Endodermal cell (in vitro differentiated cells): ENCODE measurements at regions not wholly inside any gene's neighbourhood (a gene's known extent, or its start where the extent isn't known, plus 50 kb on each side); places are given as distances from the start of the nearest gene placed in this dataset.
A peak's percentile ranks its signal among the peaks of the same experiment; 100 is the strongest.

Experiments used
- DNase-seq: peaks from one replicate; pipeline ENCODE4 v3.0.0-alpha.2; 2017
- H3K27ac ChIP-seq: 2 replicates; pipeline ENCODE4 v1.5.1; 2013; ENCODE audit warnings: mild to moderate bottlenecking, low read depth, low read length, moderate library complexity
- H3K27me3 ChIP-seq: 2 replicates; pipeline ENCODE4 v1.6.1; 2013; ENCODE audit warnings: mild to moderate bottlenecking, low read length, moderate library complexity; ENCODE audit not compliant: insufficient read depth, control insufficient read depth, poor library complexity, severe bottlenecking
- H3K36me3 ChIP-seq: 2 replicates; pipeline ENCODE4 v1.7.0; 2013; ENCODE audit warnings: mild to moderate bottlenecking, low read length, moderate library complexity; ENCODE audit not compliant: control insufficient read depth, insufficient read depth
- H3K4me1 ChIP-seq: one replicate; pipeline ENCODE4 v1.7.0; 2013; ENCODE audit warnings: low read length; ENCODE audit not compliant: control insufficient read depth, insufficient read depth
- H3K4me3 ChIP-seq: 2 replicates; pipeline ENCODE4 v1.5.1; 2013; ENCODE audit warnings: mild to moderate bottlenecking, low read length, moderate library complexity
- H3K9ac ChIP-seq: 2 replicates; pipeline ENCODE4 v1.6.1; 2013; ENCODE audit warnings: mild to moderate bottlenecking, low read length, moderate library complexity; ENCODE audit not compliant: poor library complexity, severe bottlenecking; ENCODE audit errors: extremely low read depth
- H3K9me3 ChIP-seq: 2 replicates; pipeline ENCODE4 v1.6.1; 2013; ENCODE audit warnings: mild to moderate bottlenecking, low read length, moderate library complexity; ENCODE audit not compliant: control insufficient read depth
- H3K27ac Mint-ChIP-seq: 2 replicates; pipeline ENCODE4 v1.8.0; 2020; ENCODE audit warnings: mixed read lengths
- H3K27me3 Mint-ChIP-seq: 2 replicates; pipeline ENCODE4 v1.8.0; 2021; ENCODE audit warnings: mild to moderate bottlenecking, mixed read lengths; ENCODE audit not compliant: insufficient read depth
- H3K36me3 Mint-ChIP-seq: 2 replicates; pipeline ENCODE4 v1.8.0; 2020; ENCODE audit warnings: low read depth, mixed read lengths
- H3K4me1 Mint-ChIP-seq: 2 replicates; pipeline ENCODE4 v1.8.0; 2020; ENCODE audit warnings: mixed read lengths
- H3K4me3 Mint-ChIP-seq: 2 replicates; pipeline ENCODE4 v1.8.0; 2020; ENCODE audit warnings: mild to moderate bottlenecking, moderate library complexity, mixed read lengths
- H3K9me3 Mint-ChIP-seq: 2 replicates; pipeline ENCODE4 v1.8.0; 2020; ENCODE audit warnings: mild to moderate bottlenecking, mixed read lengths
- WGBS, 2 experiments: methylation state at CpG; one replicate each; pipeline versions ENCODE4 v1.1.5 to v1.1.7; 2013; ENCODE audit warnings: missing lambda C conversion rate in 2 of 2, mixed read lengths in 1 of 2; ENCODE audit not compliant: insufficient coverage in 1 of 2, insufficient read length in 1 of 2; 5-methylcytosine and 5-hydroxymethylcytosine counted together
- TF ChIP-seq, protein P1 (sequence below): fragments of 200-600 bp; sonication (generic); conservative IDR thresholded peaks from 2 replicates; pipeline ENCODE4 v1.5.0; 2021; ENCODE audit warnings: antibody characterized with exemption, mild to moderate bottlenecking

GRCh38 chr4:35151816-35152572, 1092.3 kb downstream of the ARAP2 start:
- Histone ChIP-seq H3K36me3 (no peaks in the 10 kb centered on the region), H3K9me3 (no peaks in the 10 kb centered on the region), H3K27me3 (no peaks in the 10 kb centered on the region), H3K9ac (no peak overlapping the region), H3K4me3 (no peak overlapping the region), H3K27ac (no peak overlapping the region), H3K4me1 (no peaks in the 10 kb centered on the region)
- Mint-ChIP-seq H3K27ac (no peak overlapping the region), H3K9me3 (no peaks in the 10 kb centered on the region), H3K36me3 (no peaks in the 10 kb centered on the region), H3K4me1 (no peaks in the 10 kb centered on the region), H3K4me3 (no peak overlapping the region), H3K27me3 (no peaks in the 10 kb centered on the region)
- peak; percentile 86 for DNase-seq
- WGBS, 2 experiments: 78 to 97% methylated on average over 5 to 9 of the region's 10 CpGs
- TF ChIP-seq, protein P1, sequence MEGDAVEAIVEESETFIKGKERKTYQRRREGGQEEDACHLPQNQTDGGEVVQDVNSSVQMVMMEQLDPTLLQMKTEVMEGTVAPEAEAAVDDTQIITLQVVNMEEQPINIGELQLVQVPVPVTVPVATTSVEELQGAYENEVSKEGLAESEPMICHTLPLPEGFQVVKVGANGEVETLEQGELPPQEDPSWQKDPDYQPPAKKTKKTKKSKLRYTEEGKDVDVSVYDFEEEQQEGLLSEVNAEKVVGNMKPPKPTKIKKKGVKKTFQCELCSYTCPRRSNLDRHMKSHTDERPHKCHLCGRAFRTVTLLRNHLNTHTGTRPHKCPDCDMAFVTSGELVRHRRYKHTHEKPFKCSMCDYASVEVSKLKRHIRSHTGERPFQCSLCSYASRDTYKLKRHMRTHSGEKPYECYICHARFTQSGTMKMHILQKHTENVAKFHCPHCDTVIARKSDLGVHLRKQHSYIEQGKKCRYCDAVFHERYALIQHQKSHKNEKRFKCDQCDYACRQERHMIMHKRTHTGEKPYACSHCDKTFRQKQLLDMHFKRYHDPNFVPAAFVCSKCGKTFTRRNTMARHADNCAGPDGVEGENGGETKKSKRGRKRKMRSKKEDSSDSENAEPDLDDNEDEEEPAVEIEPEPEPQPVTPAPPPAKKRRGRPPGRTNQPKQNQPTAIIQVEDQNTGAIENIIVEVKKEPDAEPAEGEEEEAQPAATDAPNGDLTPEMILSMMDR: peak; percentile 93

DNA sequence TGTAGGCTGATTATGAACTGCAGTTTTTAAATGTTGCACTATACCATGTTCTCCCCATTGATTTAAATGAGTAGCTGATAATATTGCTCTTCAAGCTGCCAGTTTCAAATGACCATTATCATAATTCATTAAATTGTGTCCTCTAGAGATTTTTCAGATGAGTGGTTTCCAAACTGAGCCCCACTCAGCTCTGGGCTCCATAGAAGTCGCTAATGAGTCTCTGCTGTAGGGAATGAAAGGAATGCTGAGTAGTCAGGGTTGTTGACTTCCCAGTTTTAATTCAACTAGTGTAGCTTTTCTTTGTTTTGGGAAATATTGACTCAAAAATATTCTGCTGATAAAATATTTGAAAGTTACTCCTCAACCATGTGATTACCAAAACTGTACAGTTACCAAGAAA, 1081.1 kb downstream of the ARAP2 start:
- Histone ChIP-seq H3K4me1 (peaks cover 7% of the 10 kb centered on the region), H3K27me3 (no peaks in the 10 kb centered on the region), H3K36me3 (no peaks in the 10 kb centered on the region), H3K9me3 (no peaks in the 10 kb centered on the region), H3K9ac (no peak overlapping the region), H3K27ac (no peak overlapping the region), H3K4me3 (no peak overlapping the region)
- no peak for DNase-seq
- no peak overlapping the region for H3K27ac Mint-ChIP-seq
- H3K9me3 Mint-ChIP-seq: no peaks in the 10 kb centered on the region
- TF ChIP-seq, protein P1: no peak
- H3K4me1 Mint-ChIP-seq: no peaks in the 10 kb centered on the region
- H3K4me3 Mint-ChIP-seq: no peak overlapping the region
- WGBS, 2 experiments: 61% methylated on average over 1 of the region's 1 CpG; no CpG with 5 or more reads in 1 of the 2 experiments
- H3K27me3 Mint-ChIP-seq: no peaks in the 10 kb centered on the region
- H3K36me3 Mint-ChIP-seq: no peaks in the 10 kb centered on the region

DNA sequence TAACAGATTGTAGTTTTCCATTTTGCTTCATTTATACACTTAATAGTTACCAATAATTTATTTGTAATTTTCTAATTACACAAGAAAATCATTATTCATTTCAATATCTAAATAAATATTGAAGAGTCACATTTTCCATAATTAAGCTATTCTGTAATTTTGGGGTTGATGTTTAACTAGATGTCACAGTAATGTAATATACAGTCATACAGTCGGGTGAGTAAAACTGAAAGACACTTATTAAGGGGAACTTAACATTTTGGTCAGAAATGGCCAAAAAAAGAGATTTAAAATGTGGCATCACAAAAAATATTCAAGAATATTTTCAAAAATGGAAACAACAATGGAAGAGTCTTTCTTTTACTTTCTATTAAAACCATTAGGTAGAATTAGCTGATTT, 1080.3 kb downstream of the ARAP2 start:
- Mint-ChIP-seq H3K9me3 (no peaks in the 10 kb centered on the region), H3K27ac (no peak overlapping the region), H3K4me3 (no peak overlapping the region), H3K36me3 (no peaks in the 10 kb centered on the region), H3K27me3 (no peaks in the 10 kb centered on the region), H3K4me1 (no peaks in the 10 kb centered on the region)
- Histone ChIP-seq H3K4me3 (no peak overlapping the region), H3K4me1 (peaks cover 7% of the 10 kb centered on the region), H3K9ac (no peak overlapping the region), H3K27ac (no peak overlapping the region), H3K9me3 (no peaks in the 10 kb centered on the region), H3K36me3 (no peaks in the 10 kb centered on the region), H3K27me3 (no peaks in the 10 kb centered on the region)
- TF ChIP-seq, protein P1: no peak
- WGBS, 2 experiments: 86% methylated on average over 1 of the region's 1 CpG; no CpG with 5 or more reads in 1 of the 2 experiments
- no peak for DNase-seq
